Body of pancreas (tissue), 4 donors: ENCODE measurements at regions not wholly inside any gene's neighbourhood (a gene's known extent, or its start where the extent isn't known, plus 50 kb on each side); places are given as distances from the start of the nearest gene placed in this dataset.

Experiments
- ATAC-seq: fragments of 150-250 bp; one replicate; pipeline ENCODE4 v1.9.1; 2016
- DNase-seq, 4 donors: peaks; one replicate each; pipeline ENCODE4 v3.0.0-alpha.2; 2019
- H3K27ac ChIP-seq, 4 donors: fragments of 200-600 bp; sonication (generic); 1 replicate in 3 of 4; 2 replicates in 1 of 4; pipeline versions ENCODE4 v1.5.1 to v1.6.1; 2016 to 2019; ENCODE audit warnings: mild to moderate bottlenecking in 1 of 4, mixed read lengths in 1 of 4, moderate library complexity in 1 of 4
- H3K27me3 ChIP-seq, 2 donors: fragments of 200-600 bp; sonication (generic); one replicate each; pipeline ENCODE4 v1.6.0; 2016; ENCODE audit warnings: mild to moderate bottlenecking in 1 of 2
- H3K36me3 ChIP-seq, 2 donors: fragments of 200-600 bp; sonication (generic); replicated peaks in 1 of 2; 2 replicates each; pipeline ENCODE4 v1.5.1; 2016; ENCODE audit warnings: low read depth in 2 of 2; ENCODE audit not compliant: insufficient read depth in 1 of 2
- H3K4me1 ChIP-seq: fragments of 200-600 bp; sonication (generic); one replicate; pipeline ENCODE4 v1.6.0; 2016
- H3K4me3 ChIP-seq, 2 donors: fragments of 200-600 bp; sonication (generic); 1 replicate in 1 of 2; 2 replicates in 1 of 2; pipeline ENCODE4 v1.5.1; 2016 to 2019
- H3K9me3 ChIP-seq, 3 donors: fragments of 200-600 bp; sonication (generic); 1 replicate in 2 of 3; 2 replicates in 1 of 3; pipeline ENCODE4 v1.5.1; 2016
- CTCF ChIP-seq, 7 experiments: fragments of 450-650 bp in 4 of 7; fragments of 200-600 bp in 3 of 7; sonication (generic) in 3 of 7; IDR thresholded peaks; one replicate each; pipeline ENCODE4 v1.5.1; 2016 to 2019; ENCODE audit warnings: antibody characterized with exemption in 7 of 7
- POLR2A ChIP-seq, 3 donors: fragments of 450-650 bp; IDR thresholded peaks; one replicate each; pipeline ENCODE4 v1.6.1; 2016; ENCODE audit warnings: antibody characterized with exemption in 3 of 3, mild to moderate bottlenecking in 2 of 3
- WGBS, 2 donors: methylation state at CpG; one replicate each; pipeline ENCODE4 v1.1.5; 2017; 5-methylcytosine and 5-hydroxymethylcytosine counted together
- intact Hi-C: fragments of 100-400 bp; cut with DNase I; formaldehyde crosslinking; loops from one replicate; pipeline ENCODE4 v1.15.1; 2023

GRCh38 chr4:100960232-100960631 is 387.1 kb downstream of the PPP3CA start:
- no peak overlapping the region for H3K4me3 ChIP-seq
- H3K27me3 ChIP-seq = no peaks in the 10 kb centered on the region
- no peak for ATAC-seq
- intact Hi-C loops = no loop called here
- 61 to 62% methylated on average over 3 of the region's 3 CpGs for WGBS, 2 donors
- TF ChIP-seq CTCF (IDR thresholded peaks at IDR 0.05) (no peak), POLR2A (IDR thresholded peaks at IDR 0.05) (no peak)
- no peak overlapping the region for H3K27ac ChIP-seq
- no peaks in the 10 kb centered on the region for H3K36me3 ChIP-seq
- no peaks in the 10 kb centered on the region for H3K9me3 ChIP-seq
- DNase-seq = no peak
- H3K4me1 ChIP-seq = no peaks in the 10 kb centered on the region

GRCh38 chr4:100954046-100954445 is 393.3 kb downstream of the PPP3CA start:
- no peak for TF ChIP-seq POLR2A (IDR thresholded peaks at IDR 0.05)
- no peak for TF ChIP-seq CTCF (IDR thresholded peaks at IDR 0.05)
- Histone ChIP-seq H3K4me3 (no peak overlapping the region), H3K27ac (no peak overlapping the region), H3K4me1 (no peaks in the 10 kb centered on the region), H3K36me3 (no peaks in the 10 kb centered on the region), H3K9me3 (no peaks in the 10 kb centered on the region), H3K27me3 (no peaks in the 10 kb centered on the region)
- ATAC-seq (no peak), DNase-seq (no peak)
- WGBS, 2 donors = 54 to 61% methylated on average over 2 of the region's 2 CpGs
- intact Hi-C loops = no loop called here

GRCh38 chr4:100953616-100954015 is 393.7 kb downstream of the PPP3CA start:
- H3K4me3 ChIP-seq = no peak overlapping the region
- ATAC-seq (no peak), DNase-seq (no peak)
- no peaks in the 10 kb centered on the region for H3K9me3 ChIP-seq
- H3K27ac ChIP-seq = no peak overlapping the region
- TF ChIP-seq CTCF (IDR thresholded peaks at IDR 0.05) (no peak), POLR2A (IDR thresholded peaks at IDR 0.05) (no peak)
- intact Hi-C loops = no loop called here
- H3K27me3 ChIP-seq = no peaks in the 10 kb centered on the region
- no peaks in the 10 kb centered on the region for H3K4me1 ChIP-seq
- no peaks in the 10 kb centered on the region for H3K36me3 ChIP-seq

- no peak for ATAC-seq
- no peaks in the 10 kb centered on the region for H3K4me1 ChIP-seq
- DNase-seq = no peak
- intact Hi-C loops = no loop called here
- 69 to 86% methylated on average over 4 of the region's 4 CpGs for WGBS, 2 donors
- no peaks in the 10 kb centered on the region for H3K27me3 ChIP-seq
- TF ChIP-seq POLR2A (IDR thresholded peaks at IDR 0.05) = no peak
- H3K27ac ChIP-seq = no peak overlapping the region
- no peaks in the 10 kb centered on the region for H3K9me3 ChIP-seq
- no peaks in the 10 kb centered on the region for H3K36me3 ChIP-seq
- no peak overlapping the region for H3K4me3 ChIP-seq
These were observed 394.7 kb downstream of the PPP3CA start for GRCh38 chr4:100952590-100952989.

- WGBS, 2 donors = 51 to 58% methylated on average over 3 of the region's 3 CpGs
- H3K27ac ChIP-seq = no peak overlapping the region
- TF ChIP-seq CTCF (IDR thresholded peaks at IDR 0.05) = no peak
- no peak for TF ChIP-seq POLR2A (IDR thresholded peaks at IDR 0.05)
- no peaks in the 10 kb centered on the region for H3K4me1 ChIP-seq
- no peaks in the 10 kb centered on the region for H3K27me3 ChIP-seq
- intact Hi-C loops = no loop called here
- H3K4me3 ChIP-seq = no peak overlapping the region
- H3K9me3 ChIP-seq = no peaks in the 10 kb centered on the region
- no peak for ATAC-seq
- no peaks in the 10 kb centered on the region for H3K36me3 ChIP-seq
- DNase-seq = no peak
These were observed 397.9 kb downstream of the PPP3CA start for GRCh38 chr4:100949350-100949935.
